SJCRH30 (cell line): ENCODE measurements at regions not wholly inside any gene's neighbourhood (a gene's known extent, or its start where the extent isn't known, plus 50 kb on each side); places are given as distances from the start of the nearest gene placed in this dataset.
A peak's percentile ranks its signal among the peaks of the same experiment; 100 is the strongest.

ENCODE experiments used
- DNase-seq, 2 experiments: peaks; one replicate each; pipeline ENCODE4 v3.0.0-alpha.2; 2015 to 2020
- H3K27ac ChIP-seq: fragments of 250-450 bp; sonication (Bioruptor Pico); 2 replicates; pipeline ENCODE4 v1.5.1; 2020; ENCODE audit warnings: mild to moderate bottlenecking, moderate library complexity
- H3K27me3 ChIP-seq: fragments of 250-450 bp; sonication (Bioruptor Pico); 2 replicates; pipeline ENCODE4 v1.5.1; 2020; ENCODE audit warnings: mild to moderate bottlenecking, moderate library complexity
- H3K36me3 ChIP-seq: fragments of 250-450 bp; sonication (Bioruptor Pico); 2 replicates; pipeline ENCODE4 v1.5.1; 2020; ENCODE audit warnings: mild to moderate bottlenecking, moderate library complexity
- H3K4me1 ChIP-seq: fragments of 250-450 bp; sonication (Bioruptor Pico); 2 replicates; pipeline ENCODE4 v1.5.1; 2020; ENCODE audit warnings: mild to moderate bottlenecking, moderate library complexity
- H3K4me3 ChIP-seq: fragments of 250-450 bp; sonication (Bioruptor Pico); 2 replicates; pipeline ENCODE4 v1.5.1; 2020; ENCODE audit warnings: mild to moderate bottlenecking, moderate library complexity
- H3K9me3 ChIP-seq: fragments of 250-450 bp; sonication (Bioruptor Pico); replicated peaks from 2 replicates; pipeline ENCODE4 v1.5.1; 2020; ENCODE audit warnings: mild to moderate bottlenecking, moderate library complexity

DNA sequence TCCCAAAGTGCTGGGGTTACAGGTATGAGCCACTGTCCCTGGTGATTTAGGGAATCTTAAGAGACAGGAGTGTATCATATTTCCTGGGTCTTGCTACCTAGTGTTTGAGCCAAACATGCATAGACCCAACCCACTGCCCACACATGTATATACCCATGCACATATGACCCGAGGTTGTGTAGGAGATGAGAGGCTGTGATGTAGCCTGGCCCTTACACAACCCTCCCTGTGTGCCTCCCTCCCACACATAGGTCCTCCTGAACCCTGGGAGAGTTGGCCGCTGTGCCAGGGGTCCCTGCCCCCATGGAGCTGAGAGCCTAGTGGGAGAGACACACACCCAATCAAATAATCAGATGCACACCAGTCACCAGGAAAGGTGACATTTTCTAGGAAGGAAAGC, 365.9 kb downstream of the ZNF536 start:
- no peak overlapping the region for H3K27ac ChIP-seq
- peaks cover 11% of the 10 kb centered on the region; the same call in 1 of the 2 replicates for H3K4me1 ChIP-seq
- DNase-seq = no peak
- no peaks in the 10 kb centered on the region for H3K27me3 ChIP-seq
- H3K36me3 ChIP-seq = no peaks in the 10 kb centered on the region
- H3K4me3 ChIP-seq = no peak overlapping the region
- no peaks in the 10 kb centered on the region for H3K9me3 ChIP-seq

DNA sequence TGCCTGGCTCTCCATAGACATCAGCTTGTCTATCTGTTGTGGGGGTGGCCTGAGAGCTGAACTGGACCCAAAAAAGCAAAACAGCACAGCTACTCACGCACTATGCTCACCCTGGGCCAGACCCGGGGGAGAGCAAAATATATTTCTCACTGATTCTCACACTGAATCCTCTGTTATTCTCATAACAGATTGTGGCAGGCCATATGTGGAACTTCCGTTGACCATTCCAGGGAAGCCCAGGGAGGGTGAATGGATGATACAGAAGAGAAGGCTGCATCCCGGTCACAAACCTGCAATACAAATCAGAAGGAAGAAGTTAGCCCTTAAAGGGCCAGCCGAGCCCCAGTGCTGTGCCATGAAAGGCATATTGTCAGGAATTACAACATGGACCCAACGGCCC, 362.5 kb downstream of the ZNF536 start:
- H3K36me3 ChIP-seq = no peaks in the 10 kb centered on the region
- H3K4me3 ChIP-seq = no peak overlapping the region
- DNase-seq = no peak
- H3K9me3 ChIP-seq = no peaks in the 10 kb centered on the region
- peak overlapping the region; percentile 72; the same call in 1 of the 2 replicates for H3K27ac ChIP-seq
- H3K27me3 ChIP-seq = no peaks in the 10 kb centered on the region
- H3K4me1 ChIP-seq = peaks cover 11% of the 10 kb centered on the region; the same call in 1 of the 2 replicates

- Histone ChIP-seq H3K4me3 (peak overlapping the region; percentile 38), H3K4me1 (peaks cover 11% of the 10 kb centered on the region; the same call in 1 of the 2 replicates), H3K9me3 (no peaks in the 10 kb centered on the region), H3K27me3 (no peaks in the 10 kb centered on the region), H3K27ac (peak overlapping the region; percentile 72), H3K36me3 (no peaks in the 10 kb centered on the region)
- peak; percentile 81 to 89 for DNase-seq
These were observed 361.8 kb downstream of the ZNF536 start for GRCh38 chr19:30733826-30734550.

- Histone ChIP-seq H3K36me3 (no peaks in the 10 kb centered on the region), H3K9me3 (no peaks in the 10 kb centered on the region), H3K27me3 (no peaks in the 10 kb centered on the region), H3K4me3 (no peak overlapping the region), H3K4me1 (peaks cover 11% of the 10 kb centered on the region; the same call in 1 of the 2 replicates), H3K27ac (no peak overlapping the region)
- DNase-seq = peak; percentile 27 to 52
These were observed 359.4 kb downstream of the ZNF536 start for GRCh38 chr19:30731591-30731990.

GRCh38 chr19:30729451-30729850, 357.3 kb downstream of the ZNF536 start:
- Histone ChIP-seq H3K4me1 (peaks cover 9% of the 10 kb centered on the region; the same call in 1 of the 2 replicates), H3K27ac (no peak overlapping the region), H3K9me3 (no peaks in the 10 kb centered on the region), H3K36me3 (no peaks in the 10 kb centered on the region), H3K4me3 (no peak overlapping the region), H3K27me3 (no peaks in the 10 kb centered on the region)
- no peak for DNase-seq

DNA sequence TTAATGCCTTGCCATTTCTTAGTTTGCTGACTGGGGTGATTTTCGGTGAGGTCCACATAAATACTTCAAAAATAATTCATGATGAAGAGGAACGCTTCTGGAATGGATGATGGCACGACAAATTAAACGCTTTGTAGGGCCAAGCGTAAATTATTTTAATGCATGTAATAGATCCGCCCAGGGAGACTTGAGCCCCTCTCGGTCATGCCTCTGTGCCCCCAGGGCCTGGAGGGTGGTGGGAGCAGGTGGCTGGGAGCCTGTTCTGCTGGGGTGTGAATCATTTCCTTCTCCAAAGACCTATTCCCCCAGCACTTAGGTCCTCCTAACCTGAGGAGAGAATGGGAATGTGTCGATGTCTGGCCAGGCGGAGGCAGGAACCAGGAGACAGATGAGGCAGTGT, 350.6 kb downstream of the ZNF536 start:
- peaks cover 27% of the 10 kb centered on the region for H3K4me1 ChIP-seq
- H3K4me3 ChIP-seq = no peak overlapping the region
- no peaks in the 10 kb centered on the region for H3K36me3 ChIP-seq
- no peaks in the 10 kb centered on the region for H3K9me3 ChIP-seq
- peak overlapping the region; percentile 46 for H3K27ac ChIP-seq
- H3K27me3 ChIP-seq = no peaks in the 10 kb centered on the region
- peak; percentile 81 to 85 for DNase-seq

DNA sequence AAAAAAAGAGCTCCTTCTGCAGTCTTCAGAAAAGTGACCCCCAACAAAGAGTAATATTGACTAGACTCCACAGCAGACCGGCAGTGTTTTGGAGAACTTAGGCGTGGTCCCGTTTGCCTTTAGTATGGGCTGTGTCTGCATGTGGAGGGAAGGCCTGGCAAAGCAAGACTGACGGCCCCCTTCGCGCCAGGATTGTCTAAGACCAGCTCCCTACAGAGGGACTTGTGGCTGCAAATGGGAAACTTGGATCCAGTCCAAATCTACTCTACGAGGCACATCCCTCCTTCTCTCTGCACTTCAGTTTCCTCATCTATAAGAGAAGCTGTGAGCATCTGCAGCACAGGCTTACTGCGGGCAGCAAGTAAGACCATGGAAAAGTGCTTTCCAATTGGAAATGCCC, 350.0 kb downstream of the ZNF536 start:
- Histone ChIP-seq H3K4me1 (peaks cover 30% of the 10 kb centered on the region), H3K36me3 (no peaks in the 10 kb centered on the region), H3K27ac (peak overlapping the region; percentile 46), H3K9me3 (no peaks in the 10 kb centered on the region), H3K27me3 (no peaks in the 10 kb centered on the region), H3K4me3 (no peak overlapping the region)
- DNase-seq = peak; percentile 54 to 82

DNA sequence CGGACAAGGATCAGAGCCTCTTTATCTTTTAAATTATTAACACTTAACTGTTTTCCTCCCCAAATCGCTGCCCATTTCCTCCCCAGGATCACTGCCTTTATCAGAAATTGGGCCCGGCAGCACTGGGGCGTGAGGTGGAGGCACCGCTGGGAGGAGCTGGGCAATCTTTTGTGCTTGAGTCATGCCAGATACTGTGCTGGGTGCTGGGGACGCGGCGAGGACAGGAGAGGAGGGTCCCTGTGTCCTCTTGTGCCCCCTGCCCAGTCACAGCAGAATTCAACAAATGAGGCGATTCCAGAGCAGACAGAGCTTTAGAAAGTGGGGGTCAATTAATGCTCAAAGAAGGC, 347.8 kb downstream of the ZNF536 start:
- no peaks in the 10 kb centered on the region for H3K27me3 ChIP-seq
- H3K4me1 ChIP-seq = peaks cover 30% of the 10 kb centered on the region
- no peaks in the 10 kb centered on the region for H3K36me3 ChIP-seq
- H3K27ac ChIP-seq = peak overlapping the region; percentile 90
- H3K9me3 ChIP-seq = no peaks in the 10 kb centered on the region
- peak; percentile 59 to 71 for DNase-seq
- peak overlapping the region; percentile 60 for H3K4me3 ChIP-seq

- Histone ChIP-seq H3K9me3 (no peaks in the 10 kb centered on the region), H3K27ac (peak overlapping the region; percentile 90), H3K4me3 (peak overlapping the region; percentile 60), H3K36me3 (no peaks in the 10 kb centered on the region), H3K27me3 (no peaks in the 10 kb centered on the region), H3K4me1 (peaks cover 30% of the 10 kb centered on the region)
- DNase-seq = peak; percentile 85 to 87
These were observed 347.2 kb downstream of the ZNF536 start for GRCh38 chr19:30719189-30719998.

DNA sequence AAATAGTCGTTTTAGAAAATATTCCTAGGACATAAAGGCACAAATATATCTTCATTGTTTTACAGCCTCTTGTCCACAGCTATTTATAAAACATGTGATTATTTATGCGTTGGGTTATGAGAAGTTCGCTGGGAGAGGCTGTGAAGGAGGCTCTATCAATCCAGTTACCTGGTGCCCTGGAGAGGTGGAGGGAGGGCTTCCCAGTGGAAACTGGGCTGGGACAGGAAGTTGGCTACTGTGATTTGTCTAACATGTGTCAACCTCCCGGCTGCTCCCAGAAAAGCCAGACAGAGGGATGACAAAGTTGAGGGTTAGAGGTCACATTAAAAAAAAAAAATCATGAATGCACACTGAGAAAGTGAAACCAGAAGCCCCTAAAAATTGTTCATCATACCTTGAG, 346.5 kb downstream of the ZNF536 start:
- DNase-seq = peak; percentile 60 to 66
- peak overlapping the region; percentile 90 for H3K27ac ChIP-seq
- H3K9me3 ChIP-seq = no peaks in the 10 kb centered on the region
- no peaks in the 10 kb centered on the region for H3K27me3 ChIP-seq
- no peaks in the 10 kb centered on the region for H3K36me3 ChIP-seq
- peaks cover 30% of the 10 kb centered on the region for H3K4me1 ChIP-seq
- H3K4me3 ChIP-seq = peak overlapping the region; percentile 60

GRCh38 chr19:30718014-30718413, 345.8 kb downstream of the ZNF536 start:
- Histone ChIP-seq H3K4me1 (peaks cover 27% of the 10 kb centered on the region), H3K36me3 (no peaks in the 10 kb centered on the region), H3K9me3 (no peaks in the 10 kb centered on the region), H3K27me3 (no peaks in the 10 kb centered on the region), H3K27ac (peak overlapping the region; percentile 90), H3K4me3 (no peak overlapping the region; the same call in 1 of the 2 replicates)
- peak; percentile 56 to 70 for DNase-seq

DNA sequence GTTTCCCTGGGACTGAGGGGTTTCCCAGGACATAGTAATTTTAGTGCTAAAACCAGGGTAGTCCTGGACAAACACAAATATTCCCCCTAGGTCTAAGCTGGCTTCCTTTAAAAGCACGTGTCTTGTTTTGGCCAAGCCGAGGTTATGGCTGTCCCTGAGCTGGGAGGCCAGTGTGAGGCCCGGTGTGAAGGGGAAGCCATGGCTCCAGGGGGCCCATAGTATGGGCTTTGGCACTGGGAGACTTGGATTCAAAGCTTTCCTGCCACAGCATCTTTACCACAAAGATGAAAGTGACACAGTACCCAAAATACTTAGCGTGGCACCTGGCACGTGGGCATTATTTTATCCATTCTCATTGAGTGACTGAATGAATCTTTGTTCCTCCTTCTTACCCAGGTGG, 345.2 kb downstream of the ZNF536 start:
- no peaks in the 10 kb centered on the region for H3K36me3 ChIP-seq
- no peak for DNase-seq
- H3K27ac ChIP-seq = peak overlapping the region; percentile 90; the same call in 1 of the 2 replicates
- H3K4me3 ChIP-seq = no peak overlapping the region
- peaks cover 25% of the 10 kb centered on the region for H3K4me1 ChIP-seq
- H3K9me3 ChIP-seq = no peaks in the 10 kb centered on the region
- H3K27me3 ChIP-seq = no peaks in the 10 kb centered on the region

DNA sequence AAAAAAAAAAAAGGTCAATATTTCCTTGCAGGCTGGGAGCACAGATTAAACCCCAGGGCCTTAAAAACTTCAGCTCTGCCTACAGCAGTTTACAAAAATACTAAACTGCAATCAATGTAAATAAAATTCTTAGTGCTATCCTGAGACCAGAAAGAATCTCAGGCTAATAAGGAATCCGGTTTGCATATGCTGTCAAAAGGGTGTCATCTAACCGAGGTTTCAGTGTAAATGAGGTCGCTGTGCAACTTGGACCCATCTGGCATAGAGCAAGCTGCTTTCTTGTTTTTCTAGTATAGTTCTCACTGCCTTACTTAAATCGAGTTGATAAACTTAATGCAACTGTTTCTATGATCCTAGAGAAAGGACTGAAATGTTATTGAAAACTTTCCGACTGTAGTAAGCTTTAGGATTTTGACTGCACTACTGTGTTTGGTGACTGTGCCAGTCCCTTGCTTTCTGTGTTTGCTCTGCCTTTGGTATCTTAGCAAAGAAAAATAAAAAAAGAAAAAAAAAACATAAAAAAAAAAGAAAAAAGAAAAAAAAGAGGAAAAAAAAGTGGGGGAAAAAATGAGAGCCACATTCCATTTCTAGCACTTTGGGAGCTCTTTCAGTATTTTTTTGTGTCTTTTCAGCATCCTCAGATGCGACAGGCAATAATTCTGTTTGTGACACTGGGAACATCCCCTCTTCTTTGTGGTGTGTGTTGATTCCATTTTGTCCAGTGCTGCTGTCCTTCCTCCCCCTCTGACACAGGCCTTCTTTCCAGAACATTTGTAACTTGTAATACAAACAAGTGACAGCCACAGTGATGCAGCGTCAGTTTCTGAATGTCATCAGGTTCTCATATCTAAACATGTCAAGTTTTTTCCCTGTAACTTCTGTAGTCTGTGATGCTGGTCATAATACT, 340.5 kb downstream of the ZNF536 start:
- no peaks in the 10 kb centered on the region for H3K9me3 ChIP-seq
- no peaks in the 10 kb centered on the region for H3K36me3 ChIP-seq
- peak overlapping the region; percentile 92 for H3K27ac ChIP-seq
- peak overlapping the region; percentile 55; the same call in 1 of the 2 replicates for H3K4me3 ChIP-seq
- H3K27me3 ChIP-seq = no peaks in the 10 kb centered on the region
- H3K4me1 ChIP-seq = peaks cover 26% of the 10 kb centered on the region
- DNase-seq = peak in 1 of 2 experiments; percentile 56

- Histone ChIP-seq H3K9me3 (no peaks in the 10 kb centered on the region), H3K4me1 (peaks cover 24% of the 10 kb centered on the region), H3K4me3 (peak overlapping the region; percentile 55), H3K36me3 (no peaks in the 10 kb centered on the region), H3K27ac (peak overlapping the region; percentile 92), H3K27me3 (no peaks in the 10 kb centered on the region)
- no peak for DNase-seq
These were observed 339.6 kb downstream of the ZNF536 start for GRCh38 chr19:30711826-30712225.
